ENCODE measurements at regions not wholly inside any gene's neighbourhood (a gene's known extent, or its start where the extent isn't known, plus 50 kb on each side); places are given as distances from the start of the nearest gene placed in this dataset.
"Not testable (repeated sequence)": the region's sequence is repeated elsewhere in the genome, so short reads cannot be mapped to it uniquely, and the experiment has no call there.

DNA sequence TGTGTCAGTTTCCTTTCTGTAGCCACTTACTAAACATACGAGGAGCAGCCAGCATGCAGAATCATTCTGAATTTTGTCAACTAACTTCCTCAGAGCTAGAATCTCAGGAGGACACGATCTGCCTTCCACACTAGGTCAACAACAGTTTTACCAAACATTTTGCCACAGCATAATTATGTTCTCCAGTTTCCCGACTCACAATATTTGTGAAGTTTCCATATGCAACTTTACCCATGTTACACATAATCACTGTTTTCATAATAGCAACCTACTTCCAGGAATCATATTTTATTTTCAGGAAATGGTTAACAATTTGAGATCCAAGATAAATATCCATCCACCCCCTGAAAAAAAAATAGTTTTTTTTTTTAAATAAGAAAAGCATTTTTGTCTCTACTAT, 595.0 kb downstream of the PYDC2 start:
- no peak for DNase-seq

DNA sequence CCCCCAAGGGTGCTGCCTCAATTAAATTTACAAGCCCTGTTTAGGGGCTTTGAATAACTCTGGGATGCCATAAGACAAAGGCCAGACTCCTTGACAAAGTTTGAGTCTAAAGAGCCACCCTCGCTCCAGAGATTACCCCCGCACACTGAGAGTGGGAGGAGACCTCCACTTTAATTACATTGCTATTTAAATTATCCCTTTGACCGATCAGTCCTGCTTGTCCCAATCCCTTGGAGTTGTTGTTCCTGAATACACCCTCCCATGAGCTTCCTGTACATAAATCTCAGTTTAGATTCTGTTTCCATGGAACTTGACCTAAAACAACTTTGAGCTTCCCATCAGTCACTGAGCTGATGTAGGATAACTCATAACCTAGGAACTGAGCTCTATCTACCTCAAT, 596.3 kb downstream of the PYDC2 start:
- DNase-seq, result no peak

DNA sequence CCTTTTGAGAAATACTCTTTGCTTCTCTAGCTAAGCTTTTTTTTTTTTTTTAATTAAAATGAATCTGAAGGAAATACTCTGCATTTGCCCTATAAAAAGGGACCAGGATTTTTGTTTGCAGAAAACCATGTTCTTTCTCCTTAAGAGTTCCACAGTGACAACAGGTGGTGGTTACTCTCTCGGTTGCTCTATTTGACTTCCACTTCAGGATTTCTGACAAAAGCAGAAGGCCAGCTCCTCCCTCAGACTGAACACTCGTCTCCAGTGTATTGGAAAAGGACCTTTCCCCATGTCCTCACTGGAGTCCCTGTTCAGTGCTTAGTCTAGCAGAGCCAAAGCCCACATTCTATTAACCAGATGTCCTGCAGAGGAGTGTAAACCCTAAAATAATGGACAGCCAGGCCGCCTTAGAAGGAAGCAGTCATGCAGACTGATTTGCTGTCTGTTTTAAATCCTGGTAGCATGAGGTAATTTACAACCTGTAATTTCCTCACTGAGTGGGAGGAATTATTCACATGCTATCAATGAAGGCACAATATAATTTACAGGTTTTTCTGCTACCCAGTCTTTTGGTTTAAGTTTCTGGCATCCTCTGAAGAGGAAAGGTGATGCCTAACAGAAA, 599.3 kb downstream of the PYDC2 start:
- DNase-seq, result no peak

DNA sequence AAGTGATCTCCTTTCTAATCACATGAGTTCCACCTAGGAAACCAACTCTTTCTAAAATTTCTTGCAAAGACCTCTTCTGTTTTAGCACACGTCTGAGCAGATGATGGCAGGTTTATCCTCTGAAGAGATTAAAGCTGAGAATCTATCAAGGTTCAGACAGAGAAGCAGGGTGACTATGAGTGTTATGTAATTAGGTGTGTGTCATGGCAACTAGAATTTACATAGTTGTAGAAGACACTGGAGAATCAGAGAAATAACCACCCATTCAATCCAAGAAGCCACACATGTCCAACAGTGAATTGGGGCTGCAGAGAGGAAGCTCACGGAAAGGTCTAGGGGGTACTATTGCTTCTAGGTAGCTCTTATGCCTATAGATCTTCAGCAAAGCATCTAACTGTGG, 600.5 kb downstream of the PYDC2 start:
- no peak for DNase-seq

DNA sequence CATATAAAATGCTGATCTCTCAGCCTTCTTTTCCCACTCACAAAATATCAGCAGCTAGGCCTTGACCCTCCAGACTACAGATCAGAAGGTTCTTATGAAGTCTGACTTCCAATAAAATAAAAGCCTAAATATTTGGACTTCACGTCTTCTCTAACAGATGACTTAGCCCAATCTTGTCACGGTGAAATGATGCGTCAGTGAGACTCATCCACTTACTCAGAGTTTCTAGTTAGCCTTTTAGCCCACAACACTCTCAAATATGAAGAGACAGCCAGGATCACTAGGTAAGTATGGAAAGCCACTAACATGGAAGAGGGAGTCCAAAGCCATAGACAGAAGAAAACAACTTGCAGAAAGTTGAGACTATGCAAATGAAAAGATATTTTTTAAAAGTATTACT, 601.2 kb downstream of the PYDC2 start:
- DNase-seq, result no peak

DNA sequence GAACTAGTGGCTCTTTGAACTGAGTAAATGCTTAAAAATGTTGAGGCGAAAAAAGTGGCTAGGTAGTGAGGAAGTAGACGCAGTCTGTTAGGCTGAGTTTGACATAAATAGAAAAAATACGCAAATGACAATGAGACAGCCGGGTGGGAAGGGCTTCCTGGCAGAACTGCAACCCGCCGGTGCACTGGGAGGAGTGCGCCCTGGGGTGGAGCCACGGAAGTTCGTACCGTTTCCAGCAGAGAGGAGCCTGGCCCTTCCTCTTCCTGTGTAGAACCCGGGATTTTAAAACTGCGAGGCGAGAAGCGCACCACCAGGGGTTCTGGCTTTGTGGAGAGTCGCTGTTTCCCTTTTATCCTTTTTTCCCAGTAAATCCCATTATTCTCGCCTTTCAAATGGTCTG, 602.6 kb downstream of the PYDC2 start:
- DNase-seq, result no peak

DNA sequence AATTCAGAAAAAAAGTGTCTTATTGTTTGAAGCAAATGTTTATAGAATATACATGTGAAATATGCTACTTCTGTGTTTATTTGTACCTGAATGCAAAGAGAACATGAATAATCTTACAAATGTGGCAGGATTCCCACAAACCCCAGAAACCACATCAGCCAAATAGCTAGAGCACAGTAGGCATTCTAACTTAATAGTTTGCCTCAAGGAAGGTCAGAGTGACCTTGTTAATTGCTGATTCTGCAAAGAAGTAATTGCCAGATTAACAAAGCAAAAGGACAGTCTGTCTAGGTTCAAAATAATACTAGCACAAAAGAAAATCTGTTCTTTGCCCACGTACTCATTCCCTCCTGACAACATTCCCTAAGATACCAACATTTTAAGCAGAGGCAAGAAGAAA, 604.0 kb downstream of the PYDC2 start:
- no peak for DNase-seq

DNA sequence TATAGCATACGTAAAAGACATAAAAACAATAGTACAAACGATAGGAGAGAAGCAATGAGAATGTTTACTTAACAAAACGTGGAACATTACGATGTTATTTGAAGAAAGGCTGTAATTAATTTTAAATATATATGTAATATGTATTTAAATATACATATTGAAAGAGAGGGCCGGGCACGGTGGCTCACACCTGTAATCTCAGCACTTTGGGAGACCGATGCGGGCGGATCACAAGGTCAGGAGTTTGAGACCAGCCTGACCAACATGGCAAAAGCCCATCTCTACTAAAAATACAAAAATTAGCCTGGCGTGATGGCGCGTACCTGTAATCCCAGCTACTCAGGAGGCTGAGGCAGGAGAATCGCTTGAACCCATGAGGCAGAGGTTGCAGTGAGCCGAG, 605.3 kb downstream of the PYDC2 start:
- not testable (repeated sequence) for DNase-seq

DNA sequence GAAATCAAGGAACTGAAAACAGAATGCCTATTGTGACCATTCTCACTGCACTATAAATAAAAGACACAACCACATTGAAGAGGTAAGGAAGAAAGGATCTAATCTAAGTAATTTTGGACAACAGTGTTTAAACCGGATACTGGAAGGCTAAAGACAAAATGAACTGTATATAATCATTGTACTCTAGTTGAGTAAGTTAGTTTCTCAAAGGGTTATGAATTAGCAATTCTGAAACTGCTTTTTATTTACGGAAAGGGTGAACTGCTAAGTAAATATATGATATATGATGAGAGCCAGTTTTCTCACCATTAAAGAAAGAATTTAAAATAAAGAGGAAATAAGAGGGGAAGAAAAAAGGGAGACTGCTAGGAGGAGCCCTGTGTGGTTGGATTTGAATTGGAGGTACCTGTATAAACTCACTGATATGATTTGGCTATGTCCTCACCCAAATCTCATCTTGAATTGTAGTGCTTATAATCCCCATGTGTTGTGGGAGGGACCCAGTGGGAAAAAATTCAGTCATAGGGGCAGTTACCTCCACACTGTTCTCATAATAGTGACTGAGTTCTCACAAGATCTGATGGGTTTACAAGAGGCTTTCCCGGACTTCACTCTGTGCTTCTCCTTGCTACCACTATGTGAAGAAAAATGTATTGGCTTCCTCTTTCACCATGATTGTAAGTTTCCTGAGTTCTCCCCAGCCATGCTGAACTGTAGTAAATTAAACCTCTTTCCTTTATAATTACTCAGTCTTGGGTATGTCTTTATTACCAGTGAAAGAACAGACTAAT, 607.7 kb downstream of the PYDC2 start:
- DNase-seq, result no peak

DNA sequence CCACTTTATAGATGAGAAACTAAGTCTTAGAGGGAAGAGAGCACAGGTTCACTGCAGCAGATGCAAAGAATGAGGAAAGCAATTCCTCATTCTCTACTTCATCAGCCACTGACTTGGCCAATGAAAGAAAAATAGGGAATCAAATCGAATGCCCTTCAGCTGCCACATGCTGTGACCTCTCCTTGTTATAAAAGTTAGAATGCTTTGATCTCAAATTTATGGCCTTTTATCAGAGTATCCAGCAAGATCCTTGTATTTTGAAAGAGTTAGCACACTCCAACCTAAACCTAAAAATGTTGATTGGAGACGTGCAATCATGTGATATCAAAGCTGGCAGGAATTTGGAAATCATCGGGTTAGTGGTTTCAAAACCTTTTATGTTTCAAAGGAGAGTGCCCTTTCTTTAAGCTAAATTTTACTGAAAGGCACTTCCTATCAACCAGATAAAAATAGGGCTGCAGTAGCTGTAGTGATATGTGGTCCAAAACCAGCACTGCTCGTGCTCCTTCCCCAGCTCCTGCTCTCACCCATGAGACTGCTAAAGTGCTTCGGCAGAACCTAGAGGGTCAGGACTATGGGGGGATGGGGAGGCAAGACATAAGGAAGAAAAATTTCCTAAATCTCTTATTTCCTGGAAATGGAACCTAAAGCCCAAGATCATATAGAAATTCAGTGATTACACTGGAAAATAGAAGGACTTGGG, 617.0 kb downstream of the PYDC2 start:
- no peak for DNase-seq

DNA sequence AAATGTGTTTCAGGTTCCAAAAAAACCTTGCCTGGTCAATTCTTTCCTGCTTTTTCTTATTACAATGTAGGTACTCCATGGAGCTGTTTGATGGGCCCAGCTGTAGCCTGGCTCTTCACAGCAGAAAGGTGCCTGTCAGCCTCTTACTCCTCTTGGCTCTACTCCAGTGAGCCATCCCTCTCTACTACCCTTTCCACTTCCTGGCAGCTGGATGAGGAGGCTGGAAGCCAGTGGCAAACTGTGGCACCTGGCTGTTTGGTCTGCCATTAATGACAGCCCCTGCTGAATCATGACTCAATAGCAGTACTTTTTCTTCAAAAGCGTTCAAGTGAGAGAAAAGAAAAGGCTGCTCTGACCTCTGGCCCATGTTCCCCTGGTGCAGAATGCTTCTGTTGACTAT, 618.1 kb downstream of the PYDC2 start:
- DNase-seq, result peak; percentile 28

DNA sequence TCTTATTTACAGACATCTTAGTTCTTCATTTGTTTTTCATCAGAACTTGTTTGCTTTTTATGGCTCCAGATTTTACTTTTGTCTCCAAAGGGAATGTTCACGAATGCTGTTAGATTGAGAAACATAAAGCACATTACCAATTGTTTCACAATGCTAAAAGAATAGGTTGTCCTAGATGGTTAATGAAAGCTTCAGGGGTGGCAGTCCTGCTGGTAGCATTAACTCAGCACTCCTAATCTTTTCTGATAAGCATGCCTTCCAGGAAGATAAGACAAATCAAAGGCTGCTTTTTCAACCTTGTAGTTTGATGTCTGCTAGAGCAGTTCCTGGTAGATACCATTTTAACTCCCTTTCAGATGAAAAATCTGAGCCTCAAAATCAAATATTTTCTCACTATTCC, 619.4 kb downstream of the PYDC2 start:
- DNase-seq, result no peak

DNA sequence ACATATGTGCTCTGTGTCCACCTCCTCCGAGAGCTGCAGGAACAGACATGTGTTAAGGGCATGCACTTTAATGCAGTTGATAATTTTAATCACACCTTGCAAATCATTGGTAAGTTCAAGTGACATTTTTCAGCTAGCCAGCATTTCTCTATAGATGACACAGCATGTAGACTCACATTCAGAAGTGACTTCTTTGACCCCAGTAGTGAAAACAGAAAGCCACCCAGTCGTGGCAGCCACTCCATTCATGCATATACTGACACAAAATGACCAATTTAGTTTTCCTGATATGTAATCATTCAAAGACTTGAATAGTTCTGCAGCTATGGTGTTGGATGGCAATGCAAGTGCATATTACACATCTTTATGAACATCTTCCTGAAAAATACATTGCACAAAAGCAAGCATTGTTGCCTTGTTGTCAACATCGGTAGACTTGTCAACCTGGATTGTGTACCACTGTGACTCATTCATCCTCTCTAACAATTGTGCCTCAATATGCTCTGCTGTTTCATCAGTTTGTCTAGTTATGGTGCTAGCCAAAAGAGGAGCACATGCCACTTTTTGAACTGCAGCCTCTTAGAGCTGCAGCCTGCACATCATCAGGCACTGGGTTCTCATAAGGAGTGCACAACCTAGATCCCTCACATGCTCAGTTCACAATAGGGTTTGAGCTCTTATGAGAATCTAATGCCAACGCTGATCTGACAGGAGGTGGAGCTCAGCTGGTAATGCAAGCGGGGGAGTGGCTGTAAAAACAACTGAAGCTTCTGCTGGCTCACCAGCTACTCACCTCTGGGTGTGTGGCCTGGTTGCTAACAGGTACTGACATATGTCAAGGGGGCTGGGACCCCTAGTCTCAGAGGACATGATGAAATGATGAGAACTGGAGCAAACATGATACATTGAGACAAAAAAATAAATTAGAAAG, 622.0 kb downstream of the PYDC2 start:
- DNase-seq, result peak; percentile 13

Data from NCI-H2171 treated with DMSO at 0.1 percent for 48 hours (cell line).